ENCODE measurements at regions not wholly inside any gene's neighbourhood (a gene's known extent, or its start where the extent isn't known, plus 50 kb on each side); places are given as distances from the start of the nearest gene placed in this dataset.

DNA sequence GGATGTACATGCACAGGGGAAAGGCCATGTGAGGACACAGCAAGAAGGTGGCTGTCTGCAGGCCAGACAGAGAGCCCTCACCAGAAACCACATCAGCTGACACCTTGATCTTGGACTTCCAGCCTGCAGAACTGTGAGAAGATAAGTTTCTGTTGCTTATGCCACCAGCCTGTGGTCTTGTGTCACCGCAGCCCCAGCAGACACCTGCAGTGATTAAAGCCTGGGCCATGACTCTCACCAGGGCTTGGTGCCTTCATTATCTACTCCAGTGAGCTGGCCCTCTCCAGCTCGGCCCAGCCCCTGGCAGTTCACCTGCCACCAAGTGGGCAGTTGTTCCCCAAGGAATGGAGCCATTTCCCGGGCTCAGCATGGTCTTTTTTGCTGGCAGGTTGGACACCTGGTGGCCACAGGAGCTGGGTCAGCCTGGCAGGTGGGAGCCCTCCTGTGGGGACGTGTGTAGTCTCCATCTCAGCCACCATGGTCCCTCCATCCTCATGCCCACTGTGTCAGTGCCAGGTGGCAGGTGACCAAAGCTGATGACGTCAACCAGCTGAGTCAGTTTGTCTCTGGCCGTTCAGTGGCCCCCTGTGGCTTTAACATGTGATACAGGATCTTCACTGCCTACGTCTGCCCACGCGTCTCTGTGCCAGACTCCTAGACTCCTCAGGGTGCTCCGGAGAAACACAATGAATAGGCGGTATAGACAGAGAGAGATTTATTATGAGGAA is 99.9 kb upstream of the PPP1R26 start:
- no peak overlapping the region for H4K8ac ChIP-seq (ENCODE audit: low read depth, low read length)
- H2AFZ ChIP-seq (ENCODE audit: insufficient read depth, low read length, poor library complexity): no peak overlapping the region
- H3K27me3 ChIP-seq (ENCODE audit: insufficient read depth, low read length): no peaks in the 10 kb centered on the region
- no peak overlapping the region for H3K9ac ChIP-seq (ENCODE audit: low read length)
- H3K23ac ChIP-seq (ENCODE audit: low read length): no peak overlapping the region
- H3K14ac ChIP-seq (ENCODE audit: low read length): no peak overlapping the region
- H2BK12ac ChIP-seq (ENCODE audit: low read length): no peak overlapping the region
- H2BK5ac ChIP-seq (ENCODE audit: low read depth, low read length, poor library complexity): no peak overlapping the region
- H3K36me3 ChIP-seq (ENCODE audit: control insufficient read depth in 1 of 2, insufficient read depth in 2 of 2, low read length in 2 of 2): no peaks in the 10 kb centered on the region
- no peak overlapping the region for H2AK5ac ChIP-seq (ENCODE audit: low read length)
- H3K4ac ChIP-seq (ENCODE audit: low read depth, low read length): no peak overlapping the region
- no peaks in the 10 kb centered on the region for H3K4me1 ChIP-seq (ENCODE audit: control insufficient read depth in 1 of 2, insufficient read depth in 2 of 2, low read length in 2 of 2)
- no peak overlapping the region for H2BK120ac ChIP-seq (ENCODE audit: insufficient read depth, low read length, poor library complexity)
- no peaks in the 10 kb centered on the region for H3K79me2 ChIP-seq (ENCODE audit: control insufficient read depth, insufficient read depth, low read length, poor library complexity)
- peaks cover 14% of the 10 kb centered on the region for H3K9me3 ChIP-seq (ENCODE audit: insufficient read depth, low read depth, low read length)
- no peak for DNase-seq
- no peak overlapping the region for H4K12ac ChIP-seq (ENCODE audit: low read depth, low read length)
- no CpG with 5 or more reads among the region's 11 CpGs for WGBS (ENCODE audit: extremely low coverage, insufficient coverage, insufficient read length)
- no peak overlapping the region for H3K18ac ChIP-seq (ENCODE audit: low read length)
- H3K4me2 ChIP-seq (ENCODE audit: low read length): no peak overlapping the region
- H3K27ac ChIP-seq (ENCODE audit: low read depth, low read length): no peak overlapping the region
- no peak overlapping the region for H3K4me3 ChIP-seq (ENCODE audit: low read depth, low read length)
- no peak overlapping the region for H4K91ac ChIP-seq (ENCODE audit: low read depth, low read length)
- H3K79me1 ChIP-seq (ENCODE audit: low read length): no peaks in the 10 kb centered on the region

- Histone ChIP-seq H3K36me3 (ENCODE audit: control insufficient read depth in 1 of 2, insufficient read depth in 2 of 2, low read length in 2 of 2) (no peaks in the 10 kb centered on the region), H4K8ac (ENCODE audit: low read depth, low read length) (no peak overlapping the region), H4K12ac (ENCODE audit: low read depth, low read length) (no peak overlapping the region), H3K4me2 (ENCODE audit: low read length) (no peak overlapping the region), H3K9ac (ENCODE audit: low read length) (no peak overlapping the region), H3K18ac (ENCODE audit: low read length) (no peak overlapping the region), H3K4me1 (ENCODE audit: control insufficient read depth in 1 of 2, insufficient read depth in 2 of 2, low read length in 2 of 2) (no peaks in the 10 kb centered on the region), H3K79me2 (ENCODE audit: control insufficient read depth, insufficient read depth, low read length, poor library complexity) (no peaks in the 10 kb centered on the region), H3K9me3 (ENCODE audit: insufficient read depth, low read depth, low read length) (peaks cover 15% of the 10 kb centered on the region), H2AK5ac (ENCODE audit: low read length) (no peak overlapping the region), H2BK5ac (ENCODE audit: low read depth, low read length, poor library complexity) (no peak overlapping the region), H3K23ac (ENCODE audit: low read length) (no peak overlapping the region), H2BK120ac (ENCODE audit: insufficient read depth, low read length, poor library complexity) (no peak overlapping the region), H3K14ac (ENCODE audit: low read length) (no peak overlapping the region), H3K4ac (ENCODE audit: low read depth, low read length) (no peak overlapping the region), H3K27me3 (ENCODE audit: insufficient read depth, low read length) (no peaks in the 10 kb centered on the region), H3K4me3 (ENCODE audit: low read depth, low read length) (no peak overlapping the region), H2AFZ (ENCODE audit: insufficient read depth, low read length, poor library complexity) (no peak overlapping the region), H3K27ac (ENCODE audit: low read depth, low read length) (no peak overlapping the region), H4K91ac (ENCODE audit: low read depth, low read length) (no peak overlapping the region), H3K79me1 (ENCODE audit: low read length) (no peaks in the 10 kb centered on the region), H2BK12ac (ENCODE audit: low read length) (no peak overlapping the region)
- no peak for DNase-seq
- WGBS (ENCODE audit: extremely low coverage, insufficient coverage, insufficient read length): no CpG with 5 or more reads among the region's 17 CpGs
Measured at GRCh38 chr9:135380311-135380960, 99.1 kb upstream of the PPP1R26 start.

GRCh38 chr9:135381762-135382310 is 97.7 kb upstream of the PPP1R26 start:
- WGBS (ENCODE audit: extremely low coverage, insufficient coverage, insufficient read length): no CpG with 5 or more reads among the region's 11 CpGs
- H3K4me3 ChIP-seq (ENCODE audit: low read depth, low read length): no peak overlapping the region
- H3K9me3 ChIP-seq (ENCODE audit: insufficient read depth, low read depth, low read length): peaks cover 16% of the 10 kb centered on the region
- H2BK120ac ChIP-seq (ENCODE audit: insufficient read depth, low read length, poor library complexity): no peak overlapping the region
- H2AK5ac ChIP-seq (ENCODE audit: low read length): no peak overlapping the region
- H3K4me1 ChIP-seq (ENCODE audit: control insufficient read depth in 1 of 2, insufficient read depth in 2 of 2, low read length in 2 of 2): no peaks in the 10 kb centered on the region
- H4K91ac ChIP-seq (ENCODE audit: low read depth, low read length): no peak overlapping the region
- H3K36me3 ChIP-seq (ENCODE audit: control insufficient read depth in 1 of 2, insufficient read depth in 2 of 2, low read length in 2 of 2): no peaks in the 10 kb centered on the region
- no peak overlapping the region for H2BK5ac ChIP-seq (ENCODE audit: low read depth, low read length, poor library complexity)
- no peak overlapping the region for H3K23ac ChIP-seq (ENCODE audit: low read length)
- no peaks in the 10 kb centered on the region for H3K79me2 ChIP-seq (ENCODE audit: control insufficient read depth, insufficient read depth, low read length, poor library complexity)
- DNase-seq: no peak
- H4K8ac ChIP-seq (ENCODE audit: low read depth, low read length): no peak overlapping the region
- no peak overlapping the region for H3K4me2 ChIP-seq (ENCODE audit: low read length)
- no peak overlapping the region for H3K4ac ChIP-seq (ENCODE audit: low read depth, low read length)
- no peaks in the 10 kb centered on the region for H3K27me3 ChIP-seq (ENCODE audit: insufficient read depth, low read length)
- no peak overlapping the region for H2BK12ac ChIP-seq (ENCODE audit: low read length)
- H4K12ac ChIP-seq (ENCODE audit: low read depth, low read length): no peak overlapping the region
- H3K9ac ChIP-seq (ENCODE audit: low read length): no peak overlapping the region
- H3K18ac ChIP-seq (ENCODE audit: low read length): no peak overlapping the region
- H3K27ac ChIP-seq (ENCODE audit: low read depth, low read length): no peak overlapping the region
- H3K79me1 ChIP-seq (ENCODE audit: low read length): no peaks in the 10 kb centered on the region
- H3K14ac ChIP-seq (ENCODE audit: low read length): no peak overlapping the region
- no peak overlapping the region for H2AFZ ChIP-seq (ENCODE audit: insufficient read depth, low read length, poor library complexity)

DNA sequence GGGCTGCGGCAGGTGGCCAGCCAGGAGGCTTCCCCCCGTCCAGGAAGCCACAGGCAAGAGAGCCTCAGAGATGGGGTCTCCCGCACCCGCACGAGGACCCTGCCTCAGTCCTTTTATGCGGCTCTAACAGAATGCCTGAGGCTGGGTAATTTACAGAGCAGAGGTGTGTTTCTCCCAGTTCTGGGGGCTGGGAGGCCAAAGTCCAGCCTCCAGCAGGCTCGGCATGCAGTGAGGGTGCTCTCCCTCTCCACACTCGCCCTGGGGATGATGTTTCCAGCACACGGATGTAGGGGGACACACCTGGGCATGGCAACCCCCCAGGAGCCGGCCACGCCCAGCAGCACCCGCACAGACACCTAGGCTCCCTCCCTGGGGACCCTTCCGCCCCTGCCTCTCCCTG is 95.4 kb upstream of the PPP1R26 start:
- DNase-seq: no peak
- Histone ChIP-seq H3K4me2 (ENCODE audit: low read length) (no peak overlapping the region), H3K79me2 (ENCODE audit: control insufficient read depth, insufficient read depth, low read length, poor library complexity) (no peaks in the 10 kb centered on the region), H3K79me1 (ENCODE audit: low read length) (no peaks in the 10 kb centered on the region), H3K27me3 (ENCODE audit: insufficient read depth, low read length) (no peaks in the 10 kb centered on the region), H4K12ac (ENCODE audit: low read depth, low read length) (no peak overlapping the region), H2AK5ac (ENCODE audit: low read length) (no peak overlapping the region), H3K14ac (ENCODE audit: low read length) (no peak overlapping the region), H2BK12ac (ENCODE audit: low read length) (no peak overlapping the region), H3K36me3 (ENCODE audit: control insufficient read depth in 1 of 2, insufficient read depth in 2 of 2, low read length in 2 of 2) (no peaks in the 10 kb centered on the region), H3K27ac (ENCODE audit: low read depth, low read length) (no peak overlapping the region), H3K4me1 (ENCODE audit: control insufficient read depth in 1 of 2, insufficient read depth in 2 of 2, low read length in 2 of 2) (no peaks in the 10 kb centered on the region), H4K8ac (ENCODE audit: low read depth, low read length) (no peak overlapping the region), H2BK5ac (ENCODE audit: low read depth, low read length, poor library complexity) (no peak overlapping the region), H3K18ac (ENCODE audit: low read length) (no peak overlapping the region), H3K9me3 (ENCODE audit: insufficient read depth, low read depth, low read length) (peaks cover 7% of the 10 kb centered on the region), H3K9ac (ENCODE audit: low read length) (no peak overlapping the region), H3K4ac (ENCODE audit: low read depth, low read length) (no peak overlapping the region), H2AFZ (ENCODE audit: insufficient read depth, low read length, poor library complexity) (no peak overlapping the region), H4K91ac (ENCODE audit: low read depth, low read length) (no peak overlapping the region), H2BK120ac (ENCODE audit: insufficient read depth, low read length, poor library complexity) (no peak overlapping the region), H3K23ac (ENCODE audit: low read length) (no peak overlapping the region), H3K4me3 (ENCODE audit: low read depth, low read length) (no peak overlapping the region)
- WGBS (ENCODE audit: extremely low coverage, insufficient coverage, insufficient read length): no CpG with 5 or more reads among the region's 13 CpGs

All from trophoblast cell (in vitro differentiated cells and primary cell).